ENCODE measurements at regions not wholly inside any gene's neighbourhood (a gene's known extent, or its start where the extent isn't known, plus 50 kb on each side); places are given as distances from the start of the nearest gene placed in this dataset.

GRCh38 chr7:22066522-22066921 lies 120.8 kb upstream of the CDCA7L start:
- TF ChIP-seq CTCF (IDR thresholded peaks at IDR 0.05; ENCODE audit: low read depth, low read length, missing control alignments), result no peak
- no peak for DNase-seq (ENCODE audit: extremely low read depth, low read depth)
- H3K4me3 ChIP-seq (replicated peaks; ENCODE audit: low read depth, low read length), result no peak overlapping the region

- H3K4me3 ChIP-seq (replicated peaks; ENCODE audit: low read depth, low read length), result no peak overlapping the region
- no peak for DNase-seq (ENCODE audit: extremely low read depth, low read depth)
- TF ChIP-seq CTCF (IDR thresholded peaks at IDR 0.05; ENCODE audit: low read depth, low read length, missing control alignments), result no peak
Measured at GRCh38 chr7:22064816-22065215, 119.1 kb upstream of the CDCA7L start.

- TF ChIP-seq CTCF (IDR thresholded peaks at IDR 0.05; ENCODE audit: low read depth, low read length, missing control alignments), result no peak
- no peak overlapping the region for H3K4me3 ChIP-seq (replicated peaks; ENCODE audit: low read depth, low read length)
- no peak for DNase-seq (ENCODE audit: extremely low read depth, low read depth)
Measured at GRCh38 chr7:22061775-22062174, 116.1 kb upstream of the CDCA7L start.

- no peak for DNase-seq (ENCODE audit: extremely low read depth, low read depth)
- no peak for TF ChIP-seq CTCF (IDR thresholded peaks at IDR 0.05; ENCODE audit: low read depth, low read length, missing control alignments)
- H3K4me3 ChIP-seq (replicated peaks; ENCODE audit: low read depth, low read length), result no peak overlapping the region
Measured at GRCh38 chr7:22060863-22061262, 115.2 kb upstream of the CDCA7L start.

- no peak for DNase-seq (ENCODE audit: extremely low read depth, low read depth)
- H3K4me3 ChIP-seq (replicated peaks; ENCODE audit: low read depth, low read length), result no peak overlapping the region
- TF ChIP-seq CTCF (IDR thresholded peaks at IDR 0.05; ENCODE audit: low read depth, low read length, missing control alignments), result no peak
Measured at GRCh38 chr7:22060197-22060596, 114.5 kb upstream of the CDCA7L start.

GRCh38 chr7:22055226-22055625 lies 109.5 kb upstream of the CDCA7L start:
- H3K4me3 ChIP-seq (replicated peaks; ENCODE audit: low read depth, low read length), result no peak overlapping the region
- TF ChIP-seq CTCF (IDR thresholded peaks at IDR 0.05; ENCODE audit: low read depth, low read length, missing control alignments), result no peak
- DNase-seq (ENCODE audit: extremely low read depth, low read depth), result no peak

GRCh38 chr7:22052674-22053365 lies 107.1 kb upstream of the CDCA7L start:
- TF ChIP-seq CTCF (IDR thresholded peaks at IDR 0.05; ENCODE audit: low read depth, low read length, missing control alignments), result no peak
- no peak for DNase-seq (ENCODE audit: extremely low read depth, low read depth)
- no peak overlapping the region for H3K4me3 ChIP-seq (replicated peaks; ENCODE audit: low read depth, low read length)

Measured in HFF-Myc (cell line).